HG03103 (cell line): ENCODE measurements at regions not wholly inside any gene's neighbourhood (a gene's known extent, or its start where the extent isn't known, plus 50 kb on each side); places are given as distances from the start of the nearest gene placed in this dataset.

Source experiments
- ATAC-seq: cut with Tn5 transposase; IDR thresholded peaks from one replicate; pipeline ENCODE4 v1.9.1; 2021; ENCODE audit warnings: low read depth; ENCODE audit not compliant: unreplicated experiment

DNA sequence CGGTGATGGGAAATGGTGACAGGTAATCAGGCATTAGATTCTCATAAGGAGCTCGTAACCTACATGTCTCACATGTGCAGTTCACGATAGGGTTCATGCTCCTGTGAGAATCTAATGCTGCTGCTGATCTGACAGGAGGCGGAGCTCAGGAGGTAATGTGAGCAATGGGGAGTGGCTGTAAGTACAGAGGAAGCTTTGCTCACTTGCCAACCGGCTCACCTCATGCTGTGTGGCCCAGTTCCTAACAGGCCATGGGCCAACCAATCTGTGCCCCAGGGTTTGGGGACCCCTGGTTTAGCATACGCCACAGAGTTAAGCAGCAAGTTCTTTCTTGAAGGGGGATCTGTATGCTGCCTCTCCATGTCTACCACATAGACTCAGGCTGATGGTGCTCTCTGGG is 133.1 kb downstream of the IQUB start:
- no peak for ATAC-seq

DNA sequence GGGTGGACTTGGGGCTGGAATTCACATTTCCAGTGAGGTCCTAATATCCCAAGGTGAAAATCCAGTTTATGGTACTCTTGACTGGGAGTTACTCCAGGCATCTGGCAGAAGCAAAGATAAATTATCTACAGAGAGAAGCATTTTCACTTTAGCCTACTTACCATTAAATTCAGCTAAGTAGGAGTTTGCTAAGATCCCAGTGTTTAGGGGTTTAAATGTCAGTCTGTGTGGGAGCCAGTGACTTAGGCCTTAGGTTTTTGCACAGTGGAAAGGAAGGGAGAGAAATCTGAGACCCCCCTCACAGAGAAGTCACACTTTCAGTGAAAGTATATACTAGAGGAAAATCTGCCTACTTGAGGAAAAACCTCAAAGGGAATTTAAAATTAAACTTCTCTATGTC is 134.2 kb downstream of the IQUB start:
- ATAC-seq: no peak

DNA sequence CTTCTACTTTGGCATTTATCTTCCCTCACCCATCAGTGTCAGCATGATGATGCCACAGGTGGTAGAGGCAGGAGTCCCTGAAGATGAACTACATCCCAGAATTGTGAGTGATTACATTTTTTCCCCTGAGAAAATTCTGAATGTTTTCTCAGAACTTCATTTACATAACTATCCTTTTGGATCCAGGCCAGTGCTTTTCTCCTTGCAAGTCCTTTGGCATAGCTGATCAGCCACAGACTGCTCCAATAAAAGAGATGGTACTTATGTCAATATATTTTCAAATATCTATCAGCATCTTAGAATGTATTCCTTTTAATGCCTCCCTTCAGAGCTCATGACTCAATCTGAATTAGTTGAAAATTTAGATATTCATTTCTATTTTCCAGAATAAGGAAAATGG is 135.5 kb downstream of the IQUB start:
- no peak for ATAC-seq

DNA sequence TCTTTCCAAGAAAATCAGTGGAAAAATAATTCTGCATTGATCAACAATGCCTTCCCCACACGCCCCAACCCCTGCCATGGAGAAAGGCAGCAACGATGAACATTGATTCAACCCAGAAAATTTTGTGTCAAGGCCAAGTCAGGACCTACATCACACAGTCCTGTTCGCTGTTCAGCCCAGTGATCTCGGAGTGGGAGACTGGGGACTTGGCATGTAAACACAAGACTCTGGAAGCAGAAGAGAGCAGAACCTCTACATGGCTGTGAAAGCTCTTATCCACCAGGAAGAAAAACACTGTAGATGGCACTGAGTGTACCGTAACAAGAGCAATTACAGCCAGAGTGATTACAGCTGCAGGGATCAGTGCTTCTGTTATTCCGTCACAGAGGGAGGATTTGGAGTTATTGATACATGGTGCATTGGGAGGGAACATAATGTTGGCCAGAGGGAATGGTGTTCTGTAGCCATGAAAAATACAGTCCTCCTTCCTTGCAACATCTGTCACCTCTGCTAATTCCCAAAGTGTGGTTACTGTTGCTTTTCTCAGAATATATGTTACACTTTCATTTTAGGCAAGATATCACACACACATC is 136.6 kb downstream of the IQUB start:
- ATAC-seq: no peak

DNA sequence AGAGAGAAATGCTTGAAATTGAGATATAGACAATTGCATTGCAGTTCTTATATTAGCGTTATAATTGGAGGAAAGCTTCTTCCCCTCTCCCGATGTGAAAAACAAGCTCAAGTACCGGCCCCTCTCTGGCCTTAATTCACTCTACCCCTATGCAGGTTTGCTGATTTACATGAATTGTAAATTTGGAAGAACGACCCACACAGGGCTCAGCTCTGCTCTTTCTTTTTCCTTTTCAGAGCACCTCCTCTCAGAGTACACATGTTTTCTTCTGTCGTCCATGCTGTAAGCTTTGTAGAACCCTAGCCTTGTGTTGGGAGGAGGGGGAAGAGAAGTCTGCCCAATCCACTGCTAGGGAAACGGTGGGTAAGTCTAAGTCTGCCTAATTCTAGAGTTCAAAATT is 140.8 kb downstream of the IQUB start:
- ATAC-seq: no peak

DNA sequence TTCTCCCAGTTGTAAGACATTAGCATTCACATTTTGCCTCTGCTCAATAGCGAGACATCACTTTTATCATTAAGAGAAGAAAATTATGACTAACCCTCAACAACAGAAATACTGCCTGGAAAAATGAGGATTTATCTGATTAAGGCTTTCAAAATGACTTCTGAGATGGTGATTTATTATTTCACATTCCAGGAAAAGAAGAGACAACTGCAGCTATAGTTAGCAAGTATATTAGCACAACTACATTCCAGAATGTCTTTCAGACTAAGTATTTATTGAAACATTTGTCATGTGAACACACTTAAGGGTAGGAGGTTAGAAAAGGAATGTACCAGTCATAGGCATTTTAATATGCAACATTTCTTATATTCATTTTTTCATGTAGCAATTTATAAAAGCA is 162.0 kb downstream of the IQUB start:
- no peak for ATAC-seq

DNA sequence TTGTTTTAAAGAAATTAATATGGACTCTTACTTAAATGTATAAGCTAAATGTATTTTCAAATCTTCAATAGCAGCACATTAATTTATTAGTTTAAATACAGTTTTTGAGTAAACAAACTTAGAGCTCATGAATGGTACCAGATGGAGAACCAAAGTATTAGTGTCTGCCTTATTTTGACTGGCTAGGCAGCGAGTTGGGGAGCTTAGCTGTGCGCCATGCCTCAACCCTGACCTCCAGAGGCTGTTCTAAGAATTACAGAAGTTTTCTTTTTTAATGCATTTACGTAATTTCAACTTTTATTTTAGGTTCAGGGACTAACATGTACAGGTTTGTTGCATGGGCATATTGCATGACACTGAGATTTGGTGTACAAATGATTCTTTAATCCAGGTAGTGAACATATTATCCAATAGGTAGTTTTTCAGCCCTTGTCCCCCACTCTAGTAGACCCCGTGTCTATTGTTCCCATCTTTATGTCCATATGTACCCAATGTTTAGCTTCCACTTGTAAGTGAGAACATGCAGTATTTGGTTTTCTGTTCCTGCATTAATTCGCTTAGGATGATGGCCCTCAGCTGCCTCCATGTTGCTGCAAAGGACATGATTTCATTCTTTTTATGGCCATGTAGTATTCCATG is 166.8 kb downstream of the IQUB start:
- ATAC-seq: peak; percentile 93

DNA sequence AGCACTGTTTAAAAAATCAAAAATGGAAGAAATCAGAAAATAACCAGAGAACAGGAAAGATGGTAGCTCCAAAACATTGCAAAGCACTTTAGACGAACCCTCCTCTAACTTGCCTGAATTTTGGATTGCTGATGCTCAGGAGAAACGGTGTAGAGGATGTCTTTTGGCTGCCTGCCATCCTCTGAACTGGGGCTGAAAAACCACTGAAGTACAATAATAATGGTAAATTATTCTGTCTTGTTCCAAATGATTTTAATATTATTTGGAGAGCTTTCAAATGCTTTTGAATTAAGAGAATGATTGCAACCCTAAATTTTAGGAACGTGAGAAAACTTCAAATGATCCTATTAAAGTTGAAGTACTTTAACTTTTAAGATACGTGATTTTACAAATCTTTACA is 167.3 kb upstream of the SLC13A1 start:
- no peak for ATAC-seq

DNA sequence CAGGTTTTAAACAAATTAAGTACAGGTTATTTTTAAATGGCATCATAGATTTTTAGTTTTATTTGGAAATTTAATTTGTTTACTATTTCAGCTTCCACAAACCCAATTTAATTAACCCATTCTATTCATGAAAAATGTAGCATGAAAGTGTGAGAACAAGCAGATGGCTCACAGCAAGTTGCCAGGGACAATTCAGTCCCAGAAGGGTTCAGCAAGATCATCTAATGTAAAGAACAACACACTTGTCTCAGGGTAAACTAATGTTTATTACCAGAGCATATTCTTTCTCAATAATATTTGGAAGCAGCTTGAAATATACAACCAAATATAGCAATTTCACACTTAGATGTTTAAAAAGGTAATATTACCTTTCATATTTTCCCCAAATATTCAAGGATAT is 166.9 kb upstream of the SLC13A1 start:
- no peak for ATAC-seq

DNA sequence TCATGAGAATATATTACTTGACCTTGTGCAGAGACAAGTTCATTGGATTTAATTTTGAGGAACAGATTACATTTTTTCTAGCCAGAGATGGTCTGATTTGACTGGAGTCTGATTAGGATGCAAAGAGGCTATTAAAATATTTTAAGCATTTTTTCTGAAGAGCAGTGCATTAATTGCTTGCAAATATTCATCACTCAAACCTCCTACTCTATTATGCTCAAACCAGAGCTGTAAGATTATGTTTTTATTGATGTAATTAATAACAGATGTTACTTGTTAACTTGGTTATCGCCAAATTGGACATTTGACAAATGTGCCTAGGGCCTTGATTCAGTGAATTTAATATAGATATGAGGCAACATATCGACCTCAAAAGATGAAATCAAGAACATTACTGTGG is 160.9 kb upstream of the SLC13A1 start:
- no peak for ATAC-seq

DNA sequence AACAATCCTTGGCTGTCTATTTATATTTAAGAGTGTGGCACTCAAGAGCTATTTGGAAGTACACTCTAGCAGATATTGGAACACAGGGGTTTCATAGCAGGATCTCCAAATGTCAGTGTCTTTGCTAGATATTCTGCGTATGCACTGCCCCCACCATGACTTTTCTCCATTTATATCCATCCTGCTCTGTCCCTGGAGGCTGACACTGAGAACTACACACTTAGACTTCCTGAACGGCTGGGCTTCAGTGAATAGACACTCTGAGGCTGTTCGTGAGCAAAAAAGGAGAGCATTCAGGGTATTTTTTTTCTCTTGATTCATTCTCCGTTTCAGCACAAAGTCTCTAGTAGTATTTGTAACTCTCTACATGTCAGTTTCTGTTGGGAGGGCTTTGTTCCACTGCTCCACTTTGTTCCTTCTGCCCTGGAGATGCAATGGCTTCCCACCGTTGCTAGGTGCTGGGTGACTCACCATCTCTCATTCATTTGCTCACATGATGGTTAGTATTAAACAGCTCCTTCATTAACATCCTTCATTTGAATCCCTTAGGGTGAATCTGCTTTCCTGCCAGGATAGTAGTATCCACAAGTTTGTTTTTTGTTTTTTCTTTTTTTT is 155.9 kb upstream of the SLC13A1 start:
- no peak for ATAC-seq

DNA sequence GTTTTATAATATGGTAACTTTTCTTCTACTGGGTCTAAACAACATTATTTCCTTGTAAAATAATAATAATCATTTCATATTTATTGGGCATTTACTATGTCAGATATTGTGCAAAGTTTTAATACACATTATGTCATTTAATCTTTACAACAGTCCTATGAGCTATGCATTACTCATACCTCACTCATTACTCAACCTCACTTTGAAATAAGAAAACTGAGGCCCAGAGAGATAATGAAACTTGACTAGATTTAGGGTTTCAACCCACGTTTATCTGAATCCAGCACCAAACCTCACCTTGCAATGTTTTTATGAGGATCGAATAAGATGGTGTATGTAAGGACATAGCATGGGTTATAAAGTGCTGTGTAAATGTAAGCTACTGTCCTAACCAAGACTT is 153.2 kb upstream of the SLC13A1 start:
- ATAC-seq: no peak

DNA sequence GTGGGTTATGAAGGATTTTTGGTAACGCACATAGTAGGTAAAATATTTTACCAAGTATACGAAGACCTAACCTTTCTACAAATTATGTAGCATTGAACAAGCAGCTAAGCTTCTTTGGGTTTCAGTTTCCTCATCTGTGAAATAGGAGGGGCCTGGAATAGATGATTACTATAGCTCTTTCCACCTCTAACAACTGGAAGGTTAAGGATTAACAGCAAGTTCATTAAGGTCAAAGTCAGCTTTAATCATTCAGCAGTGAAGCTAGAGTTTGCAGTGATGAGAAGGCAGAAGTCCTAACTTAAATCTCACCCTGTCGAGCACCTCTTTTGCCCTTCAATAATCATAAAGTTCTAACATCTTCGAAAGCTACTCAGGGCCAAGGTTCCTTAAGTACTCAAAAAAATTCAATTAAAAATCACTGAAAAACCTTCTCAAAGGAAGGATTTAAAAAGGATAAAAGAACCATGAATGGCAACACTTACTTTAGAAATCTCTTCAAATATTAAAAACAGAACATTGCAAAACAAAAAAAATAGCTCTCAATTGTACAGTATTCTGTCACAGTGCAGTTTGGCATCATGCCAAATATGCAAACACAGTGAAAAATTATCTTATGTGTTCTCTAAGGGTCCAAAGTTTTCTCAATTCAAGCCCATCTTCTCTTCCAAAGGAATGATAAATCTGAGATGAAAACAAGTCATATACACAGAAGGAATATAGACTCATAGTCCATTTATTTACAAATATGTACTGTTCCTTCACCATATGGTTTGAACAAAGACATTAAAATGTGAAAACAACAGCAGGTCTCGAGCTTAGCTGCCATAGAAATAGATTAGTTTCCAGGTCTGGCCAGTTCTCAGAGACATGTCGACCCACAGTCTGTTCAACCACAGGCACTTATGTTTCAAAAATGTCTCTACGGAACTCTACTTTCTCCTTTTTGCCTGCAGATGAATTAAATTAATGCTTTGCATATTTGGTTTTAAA is 152.0 kb upstream of the SLC13A1 start:
- ATAC-seq: no peak

DNA sequence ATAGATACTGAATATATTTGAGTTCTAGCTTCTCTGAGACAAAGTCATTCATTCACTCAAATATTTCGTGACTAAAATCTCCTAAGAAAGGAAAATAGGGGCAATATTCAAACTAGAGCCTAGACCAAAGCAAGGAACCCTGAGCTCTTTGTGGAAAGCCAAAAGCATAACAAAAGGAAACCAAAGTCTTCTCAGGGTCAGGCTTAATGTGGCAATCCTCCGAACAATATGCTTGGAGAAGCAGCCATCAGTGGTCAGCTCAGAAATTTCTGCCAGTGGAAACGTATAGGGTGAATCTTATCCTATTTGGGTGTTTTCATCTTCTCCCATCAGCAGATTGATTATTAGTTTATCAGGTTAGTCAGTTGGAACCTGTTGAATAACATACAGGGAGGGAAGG is 151.3 kb upstream of the SLC13A1 start:
- ATAC-seq: no peak

DNA sequence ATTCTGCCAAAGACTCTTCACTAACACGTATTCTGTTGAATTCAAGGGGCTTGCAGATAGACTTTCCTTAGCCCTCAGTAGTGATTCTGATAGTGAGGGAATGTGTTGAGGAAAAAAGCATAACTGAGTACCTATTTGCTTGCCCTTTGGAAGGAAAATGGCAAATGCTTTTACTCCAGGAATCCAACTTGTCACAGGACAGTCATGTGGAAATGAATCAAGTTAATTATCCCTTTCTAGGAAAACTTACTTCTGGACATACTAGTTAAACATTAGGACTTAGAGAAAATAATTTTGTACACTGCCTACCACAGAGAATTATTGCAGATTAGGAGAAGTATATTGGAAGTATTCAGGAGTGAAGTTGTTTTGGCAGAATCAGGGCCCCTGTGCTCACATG is 148.9 kb upstream of the SLC13A1 start:
- no peak for ATAC-seq

DNA sequence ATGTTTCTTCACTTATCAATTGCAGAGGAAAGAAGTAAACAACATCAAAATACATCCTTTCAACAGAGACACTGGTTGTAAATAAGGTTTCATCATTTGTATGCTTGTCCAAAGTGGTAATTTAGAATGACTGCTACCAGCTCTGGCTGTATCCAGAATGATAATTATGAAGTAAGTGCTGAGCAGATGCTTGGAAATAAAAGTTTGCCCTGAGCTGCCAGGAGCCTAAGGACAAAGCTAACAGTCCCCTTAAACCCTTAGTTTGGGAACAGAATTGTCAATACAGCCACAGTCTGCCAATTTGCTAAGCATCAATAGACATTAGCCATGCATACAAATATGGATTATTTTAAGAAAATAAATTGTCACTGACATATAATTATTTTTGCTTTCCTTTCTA is 147.0 kb upstream of the SLC13A1 start:
- ATAC-seq: no peak

DNA sequence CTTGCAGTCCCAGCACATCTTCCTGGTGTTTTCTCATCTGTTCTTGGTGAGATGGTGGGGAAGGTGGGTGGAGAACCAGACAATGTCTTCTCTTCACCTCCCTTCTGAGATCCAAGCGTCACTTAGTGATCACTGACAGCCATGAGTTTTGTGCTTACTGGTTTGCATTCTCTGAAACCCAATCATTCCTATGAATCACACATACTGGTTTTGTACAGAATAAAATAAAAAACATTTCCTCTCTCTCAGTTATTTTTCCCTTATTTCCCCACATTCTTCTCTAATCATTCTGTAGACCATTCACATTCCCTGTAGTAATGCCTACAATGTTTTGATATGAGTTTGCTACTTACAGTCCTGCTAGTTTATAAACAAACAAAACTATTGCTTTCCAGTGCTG is 143.8 kb upstream of the SLC13A1 start:
- ATAC-seq: no peak

DNA sequence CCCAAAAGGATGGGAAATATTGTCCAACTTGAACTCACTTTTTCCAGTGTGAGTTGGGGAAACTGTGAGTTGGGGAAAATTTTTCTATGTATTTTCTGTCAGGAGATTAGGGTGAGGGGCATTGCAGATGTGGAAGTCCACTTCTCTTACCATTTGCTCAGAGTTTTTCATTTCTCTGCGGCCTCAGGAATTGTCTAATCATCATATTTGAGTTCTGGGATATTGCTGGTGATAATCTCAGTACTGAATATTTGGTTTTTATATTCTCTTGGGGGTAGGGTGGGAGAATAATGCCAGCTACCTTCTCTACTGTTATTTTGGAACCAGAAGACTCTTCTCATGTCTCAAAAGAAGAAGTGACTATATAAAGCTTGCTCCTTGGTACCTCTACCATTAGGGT is 141.3 kb upstream of the SLC13A1 start:
- ATAC-seq: no peak

DNA sequence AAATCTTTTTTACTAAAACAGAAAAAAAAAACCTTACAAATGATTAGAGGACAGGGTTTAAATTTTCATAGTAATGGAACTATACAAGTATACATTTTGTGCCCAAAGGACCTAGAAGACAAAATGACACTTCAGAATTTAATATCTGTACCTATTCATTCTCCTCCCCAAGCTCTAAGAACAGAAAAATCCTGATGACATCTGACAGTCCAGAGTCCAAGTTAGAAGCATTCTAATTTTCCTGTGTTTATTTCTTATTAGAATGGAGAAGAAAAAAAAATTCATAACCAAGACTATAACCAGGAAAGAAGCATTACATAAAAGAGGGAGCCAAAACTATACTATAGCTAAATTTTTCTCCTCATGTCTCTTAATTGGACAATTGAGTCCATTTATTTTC is 138.9 kb upstream of the SLC13A1 start:
- no peak for ATAC-seq

DNA sequence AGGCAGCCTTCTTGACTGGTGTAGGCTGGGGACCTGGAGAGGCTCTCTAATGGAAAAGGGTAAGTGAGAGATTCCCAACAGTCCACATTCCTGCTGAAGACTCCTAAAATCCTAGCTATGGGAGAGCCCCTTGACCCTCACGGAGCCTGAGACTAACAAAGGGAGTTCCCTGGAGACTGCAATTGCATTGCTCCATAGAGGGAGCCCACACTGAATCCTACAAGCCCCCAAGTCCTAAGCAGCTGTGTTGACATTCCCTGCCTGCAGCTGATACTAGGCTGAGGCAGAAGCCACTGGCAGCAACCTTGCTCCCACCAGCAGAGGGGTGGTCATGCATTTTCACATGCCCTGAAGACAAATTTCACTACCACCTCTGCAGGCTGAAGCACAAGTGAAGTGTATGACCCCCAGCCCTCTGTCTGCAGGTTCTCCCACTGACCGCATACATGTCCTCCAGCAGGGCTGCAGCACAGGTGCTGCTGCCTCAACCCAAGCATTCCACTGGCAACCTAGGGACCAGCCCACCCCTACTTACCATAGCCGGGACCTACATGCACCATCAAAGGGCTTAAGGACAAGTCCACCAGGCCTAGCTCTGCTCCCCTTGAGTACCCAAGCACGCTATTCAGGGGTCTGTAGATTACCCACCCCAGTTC is 130.3 kb upstream of the SLC13A1 start:
- ATAC-seq: no peak

DNA sequence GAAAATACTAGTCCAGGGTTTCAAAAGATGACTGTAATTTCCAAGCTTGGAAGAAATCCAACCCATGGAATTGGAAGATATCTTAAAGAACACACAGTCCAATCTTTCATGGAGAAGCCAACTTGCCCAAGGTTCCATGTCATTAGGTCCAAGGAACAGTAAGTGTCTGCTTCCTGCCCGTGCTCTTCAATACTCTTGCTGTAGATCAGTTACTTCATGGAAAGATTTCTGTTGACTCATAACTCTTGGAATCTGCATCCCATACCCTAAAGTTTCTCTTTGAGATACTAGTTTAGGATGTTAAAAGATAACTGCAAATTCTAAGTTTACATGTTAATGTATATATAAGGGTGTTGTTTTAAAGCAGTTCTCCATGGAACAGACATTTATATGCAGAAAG is 127.9 kb upstream of the SLC13A1 start:
- no peak for ATAC-seq
